ENCODE measurements at regions not wholly inside any gene's neighbourhood (a gene's known extent, or its start where the extent isn't known, plus 50 kb on each side); places are given as distances from the start of the nearest gene placed in this dataset.

DNA sequence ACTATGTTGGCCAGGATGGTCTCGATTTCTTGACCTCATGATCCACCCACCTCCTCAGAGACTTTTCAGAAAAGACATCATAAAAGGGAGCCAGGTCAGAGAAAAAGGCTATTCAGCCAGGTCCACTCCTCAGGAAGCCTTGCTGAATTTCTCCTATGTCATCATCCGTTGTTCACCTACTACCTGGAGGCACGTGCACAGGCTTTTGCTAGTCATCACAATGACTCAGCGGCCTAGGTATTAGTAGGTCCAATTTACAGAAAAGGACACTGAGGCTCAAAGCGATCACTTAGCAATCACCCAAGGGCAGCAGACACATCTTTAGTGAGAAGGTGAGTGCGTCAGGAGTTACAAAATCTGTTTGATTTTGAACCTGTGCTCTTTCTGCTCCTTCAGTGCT lies 72.3 kb upstream of the RAD23B start:
- Histone ChIP-seq H3K27ac (ENCODE audit: low read length) (no peak overlapping the region), H3K36me3 (replicated peaks; ENCODE audit: insufficient read depth, low read length) (no peaks in the 10 kb centered on the region), H2AFZ (ENCODE audit: low read length) (no peak overlapping the region), H3K9me3 (replicated peaks; ENCODE audit: insufficient read depth, low read length) (no peaks in the 10 kb centered on the region), H3K27me3 (replicated peaks; ENCODE audit: insufficient read depth, low read length) (no peaks in the 10 kb centered on the region), H3F3A (ENCODE audit: insufficient read depth, low read length) (no peaks in the 10 kb centered on the region), H3K79me2 (ENCODE audit: low read length) (no peaks in the 10 kb centered on the region), H3K4me1 (ENCODE audit: low read length) (no peaks in the 10 kb centered on the region), H3K9me2 (replicated peaks; ENCODE audit: insufficient read depth, low read length) (no peaks in the 10 kb centered on the region), H3K4me3 (ENCODE audit: low read length) (no peak overlapping the region), H3K9ac (ENCODE audit: low read length) (no peak overlapping the region), H3K4me2 (ENCODE audit: low read depth, low read length) (no peak overlapping the region), H4K20me1 (ENCODE audit: insufficient read depth, low read length) (no peaks in the 10 kb centered on the region)
- no peak for DNase-seq
- TF ChIP-seq EZH2 (optimal IDR thresholded peaks at IDR 0.05; ENCODE audit: low read depth, low read length) (no peak), EZH2phosphoT487 (IDR thresholded peaks at IDR 0.05; ENCODE audit: low read length) (no peak)
- TF ChIP-seq, protein P1, sequence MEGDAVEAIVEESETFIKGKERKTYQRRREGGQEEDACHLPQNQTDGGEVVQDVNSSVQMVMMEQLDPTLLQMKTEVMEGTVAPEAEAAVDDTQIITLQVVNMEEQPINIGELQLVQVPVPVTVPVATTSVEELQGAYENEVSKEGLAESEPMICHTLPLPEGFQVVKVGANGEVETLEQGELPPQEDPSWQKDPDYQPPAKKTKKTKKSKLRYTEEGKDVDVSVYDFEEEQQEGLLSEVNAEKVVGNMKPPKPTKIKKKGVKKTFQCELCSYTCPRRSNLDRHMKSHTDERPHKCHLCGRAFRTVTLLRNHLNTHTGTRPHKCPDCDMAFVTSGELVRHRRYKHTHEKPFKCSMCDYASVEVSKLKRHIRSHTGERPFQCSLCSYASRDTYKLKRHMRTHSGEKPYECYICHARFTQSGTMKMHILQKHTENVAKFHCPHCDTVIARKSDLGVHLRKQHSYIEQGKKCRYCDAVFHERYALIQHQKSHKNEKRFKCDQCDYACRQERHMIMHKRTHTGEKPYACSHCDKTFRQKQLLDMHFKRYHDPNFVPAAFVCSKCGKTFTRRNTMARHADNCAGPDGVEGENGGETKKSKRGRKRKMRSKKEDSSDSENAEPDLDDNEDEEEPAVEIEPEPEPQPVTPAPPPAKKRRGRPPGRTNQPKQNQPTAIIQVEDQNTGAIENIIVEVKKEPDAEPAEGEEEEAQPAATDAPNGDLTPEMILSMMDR (IDR thresholded peaks at IDR 0.05; ENCODE audit: low read length) = no peak

DNA sequence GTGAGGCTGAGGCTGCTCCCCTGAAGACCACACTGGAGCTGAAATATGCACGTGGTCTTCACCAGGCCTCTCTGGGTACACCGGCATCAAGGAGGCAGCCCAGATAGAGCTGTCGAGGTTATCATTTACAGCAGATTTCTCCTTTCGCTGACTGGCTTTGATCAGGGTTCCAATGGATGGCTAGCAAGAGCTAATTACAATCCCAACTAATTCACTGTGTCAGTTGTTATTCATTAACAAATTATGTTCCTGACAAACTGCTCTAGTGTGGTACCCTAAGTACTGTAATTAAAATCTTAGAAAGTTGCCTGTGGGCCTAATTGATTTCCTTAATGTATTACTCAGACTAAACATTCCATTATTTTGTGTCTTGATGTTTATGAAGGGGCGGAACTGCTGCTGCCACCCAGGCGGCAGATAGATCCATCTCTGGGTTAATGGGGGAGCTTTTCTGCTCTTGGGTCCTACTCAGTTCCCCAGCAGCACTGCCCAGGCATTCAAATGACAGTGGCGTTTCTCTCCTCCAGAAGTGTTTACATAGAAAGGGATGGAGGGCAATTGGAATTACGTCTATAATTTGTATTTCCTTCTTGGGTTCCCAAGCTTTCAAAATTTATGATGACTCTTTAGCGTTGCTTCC lies 71.7 kb upstream of the RAD23B start:
- Histone ChIP-seq H4K20me1 (ENCODE audit: insufficient read depth, low read length) (no peaks in the 10 kb centered on the region), H3K9me3 (replicated peaks; ENCODE audit: insufficient read depth, low read length) (no peaks in the 10 kb centered on the region), H2AFZ (ENCODE audit: low read length) (no peak overlapping the region), H3K9ac (ENCODE audit: low read length) (no peak overlapping the region), H3K4me1 (ENCODE audit: low read length) (no peaks in the 10 kb centered on the region), H3K4me3 (ENCODE audit: low read length) (no peak overlapping the region), H3K27ac (ENCODE audit: low read length) (no peak overlapping the region), H3K79me2 (ENCODE audit: low read length) (no peaks in the 10 kb centered on the region), H3K9me2 (replicated peaks; ENCODE audit: insufficient read depth, low read length) (no peaks in the 10 kb centered on the region), H3F3A (ENCODE audit: insufficient read depth, low read length) (no peaks in the 10 kb centered on the region), H3K4me2 (ENCODE audit: low read depth, low read length) (no peak overlapping the region), H3K36me3 (replicated peaks; ENCODE audit: insufficient read depth, low read length) (no peaks in the 10 kb centered on the region), H3K27me3 (replicated peaks; ENCODE audit: insufficient read depth, low read length) (no peaks in the 10 kb centered on the region)
- no peak for DNase-seq
- TF ChIP-seq, protein P1 (IDR thresholded peaks at IDR 0.05; ENCODE audit: low read length) = no peak
- no peak for TF ChIP-seq EZH2 (optimal IDR thresholded peaks at IDR 0.05; ENCODE audit: low read depth, low read length)
- TF ChIP-seq EZH2phosphoT487 (IDR thresholded peaks at IDR 0.05; ENCODE audit: low read length) = no peak

DNA sequence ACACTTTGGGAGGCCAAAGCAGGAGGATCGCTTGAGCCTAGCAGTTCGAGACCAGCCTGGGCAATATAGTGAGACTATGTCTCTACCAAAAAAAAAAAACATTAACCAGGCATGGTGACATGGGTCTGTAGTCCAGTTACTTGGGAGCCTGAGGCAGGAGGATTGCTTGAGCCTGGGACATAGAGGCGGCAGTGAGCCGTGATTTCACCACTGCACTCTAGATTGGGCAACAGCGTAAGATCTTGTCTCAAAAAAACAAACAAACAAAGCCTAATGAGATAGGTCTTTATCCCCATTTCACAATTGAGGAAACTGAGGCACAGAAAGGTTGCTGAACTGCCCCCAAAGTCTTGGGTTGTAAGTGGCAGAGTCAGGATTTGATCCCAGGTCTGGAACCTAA lies 70.5 kb upstream of the RAD23B start:
- no peak overlapping the region for H3K4me2 ChIP-seq (ENCODE audit: low read depth, low read length)
- H4K20me1 ChIP-seq (ENCODE audit: insufficient read depth, low read length) = no peaks in the 10 kb centered on the region
- H3K27me3 ChIP-seq (replicated peaks; ENCODE audit: insufficient read depth, low read length) = no peaks in the 10 kb centered on the region
- H3K9ac ChIP-seq (ENCODE audit: low read length) = no peak overlapping the region
- H3K79me2 ChIP-seq (ENCODE audit: low read length) = no peaks in the 10 kb centered on the region
- H3K36me3 ChIP-seq (replicated peaks; ENCODE audit: insufficient read depth, low read length) = no peaks in the 10 kb centered on the region
- H3K4me1 ChIP-seq (ENCODE audit: low read length) = no peaks in the 10 kb centered on the region
- no peak overlapping the region for H3K4me3 ChIP-seq (ENCODE audit: low read length)
- DNase-seq = no peak
- H3K27ac ChIP-seq (ENCODE audit: low read length) = no peak overlapping the region
- no peaks in the 10 kb centered on the region for H3K9me2 ChIP-seq (replicated peaks; ENCODE audit: insufficient read depth, low read length)
- TF ChIP-seq, protein P1 (IDR thresholded peaks at IDR 0.05; ENCODE audit: low read length) = no peak
- TF ChIP-seq EZH2 (optimal IDR thresholded peaks at IDR 0.05; ENCODE audit: low read depth, low read length) (no peak), EZH2phosphoT487 (IDR thresholded peaks at IDR 0.05; ENCODE audit: low read length) (no peak)
- H3F3A ChIP-seq (ENCODE audit: insufficient read depth, low read length) = no peaks in the 10 kb centered on the region
- H3K9me3 ChIP-seq (replicated peaks; ENCODE audit: insufficient read depth, low read length) = no peaks in the 10 kb centered on the region
- H2AFZ ChIP-seq (ENCODE audit: low read length) = no peak overlapping the region

Measured in MM.1S (cell line).